Nucleus accumbens (tissue), 56 donors: ENCODE measurements at regions not wholly inside any gene's neighbourhood (a gene's known extent, or its start where the extent isn't known, plus 50 kb on each side); places are given as distances from the start of the nearest gene placed in this dataset.

Experiments used
- DNase-seq, 56 donors: peaks; one replicate each; lab custom pipeline; 2025; lab: John Stamatoyannopoulos, UW

GRCh38 chr3:72258361-72259141 lies 473.6 kb upstream of the PROK2 start:
- DNase-seq: peak in 5 of 56 donors; percentile 13 to 38 (median 16)

DNA sequence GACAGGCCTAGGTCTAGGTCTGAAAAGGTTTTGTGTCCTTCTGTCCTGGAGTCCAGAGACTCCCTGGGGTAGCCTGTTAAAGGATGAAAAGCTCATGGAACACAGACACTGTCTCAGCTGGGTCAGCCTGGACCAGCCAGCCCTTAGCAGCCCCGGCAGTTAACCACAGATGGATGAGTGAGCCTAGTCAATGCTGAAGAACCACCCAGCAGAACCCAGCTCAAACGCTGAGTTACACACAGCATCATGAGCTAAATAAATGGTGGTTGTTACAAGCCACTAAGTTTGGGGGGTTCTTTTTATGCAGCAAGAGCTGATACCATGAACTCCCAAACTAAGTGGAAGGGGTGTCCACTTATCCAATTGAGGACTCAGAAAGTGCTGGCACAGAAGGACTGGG lies 472.8 kb upstream of the PROK2 start:
- DNase-seq: no peak

GRCh38 chr3:72257203-72257602 lies 472.3 kb upstream of the PROK2 start:
- no peak for DNase-seq

DNA sequence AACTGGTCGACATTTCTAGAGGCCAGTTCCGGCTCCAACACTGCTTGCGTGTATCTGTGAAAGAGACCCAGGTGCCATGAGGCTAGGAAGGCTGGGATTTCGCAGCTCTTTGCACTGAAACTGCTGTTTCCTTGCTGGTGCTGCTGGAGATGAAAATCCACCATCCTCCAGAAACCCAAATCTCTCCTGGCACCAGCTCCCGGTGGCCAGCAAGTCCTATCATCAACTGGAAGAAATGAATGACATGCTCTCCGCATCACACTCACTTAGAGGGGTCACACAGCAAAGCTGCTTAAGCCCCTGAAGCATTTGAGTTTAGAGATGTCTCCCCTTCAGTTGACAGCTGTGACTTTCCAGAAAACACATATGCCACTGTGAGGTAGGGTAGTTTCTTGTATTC lies 471.8 kb upstream of the PROK2 start:
- DNase-seq: peak in 1 of 56 donors; percentile 51

GRCh38 chr3:72255791-72256559 lies 471.0 kb upstream of the PROK2 start:
- peak in 38 of 56 donors; percentile 12 to 71 (median 43) for DNase-seq

DNA sequence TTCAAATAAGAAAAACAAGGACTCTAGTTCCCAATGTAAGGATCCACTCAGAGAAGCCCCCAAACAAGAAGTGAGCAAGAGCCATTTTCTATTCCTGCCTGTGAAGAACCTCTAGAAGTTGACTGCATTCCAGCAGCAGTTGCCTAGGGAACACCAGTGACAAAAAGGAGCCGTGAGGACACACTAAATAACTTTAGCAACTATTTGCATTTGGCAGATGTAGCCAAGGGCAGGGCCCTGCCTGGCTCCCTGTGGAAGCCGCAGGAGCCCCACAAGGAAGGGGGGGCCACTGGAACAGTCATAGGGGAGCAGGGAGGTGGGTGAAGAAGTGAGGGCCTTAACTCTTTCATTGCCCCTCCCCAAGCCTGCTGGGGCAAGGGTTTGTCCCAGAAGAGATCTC lies 470.2 kb upstream of the PROK2 start:
- DNase-seq: peak in 3 of 56 donors; percentile 3 to 22 (median 16)

DNA sequence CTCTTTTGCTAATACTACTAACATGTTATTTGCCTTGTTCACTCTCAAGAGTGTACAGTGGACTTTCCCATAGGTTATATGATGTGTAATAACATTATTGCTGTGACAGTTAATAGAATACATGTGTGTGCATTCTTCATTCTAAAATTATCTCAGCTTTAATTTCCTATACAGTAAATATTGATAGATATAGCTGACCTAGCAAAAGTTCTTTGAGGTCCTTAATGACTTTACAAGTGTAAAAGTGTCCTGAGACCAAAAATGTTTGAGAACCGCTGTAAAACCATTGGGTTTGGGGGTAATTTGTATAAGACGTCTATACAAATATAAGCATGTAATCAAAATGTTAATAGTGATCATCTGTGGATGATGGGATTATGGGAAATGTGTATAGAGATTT lies 469.5 kb upstream of the PROK2 start:
- DNase-seq: no peak

DNA sequence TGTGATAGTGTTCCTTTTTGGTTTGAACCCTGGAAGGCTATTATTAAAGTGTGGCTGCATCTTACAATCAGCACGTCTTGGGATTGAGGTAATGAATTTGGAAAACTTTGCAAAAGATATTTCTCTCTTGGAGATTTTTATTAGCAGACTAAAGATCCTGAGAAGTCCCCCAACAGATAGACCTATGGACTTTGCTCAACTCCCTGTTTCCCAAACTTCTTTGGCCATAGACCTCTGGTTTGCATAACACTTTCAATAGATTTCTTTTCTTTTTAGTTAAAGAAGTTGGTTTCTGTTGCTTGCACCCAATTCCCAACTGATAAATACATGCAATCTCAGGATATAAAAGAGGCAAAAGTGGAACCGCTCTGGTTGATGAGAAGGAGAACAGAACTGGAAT lies 465.8 kb upstream of the PROK2 start:
- DNase-seq: no peak

- no peak for DNase-seq
Observed at GRCh38 chr3:72248869-72249268, 463.9 kb upstream of the PROK2 start.

DNA sequence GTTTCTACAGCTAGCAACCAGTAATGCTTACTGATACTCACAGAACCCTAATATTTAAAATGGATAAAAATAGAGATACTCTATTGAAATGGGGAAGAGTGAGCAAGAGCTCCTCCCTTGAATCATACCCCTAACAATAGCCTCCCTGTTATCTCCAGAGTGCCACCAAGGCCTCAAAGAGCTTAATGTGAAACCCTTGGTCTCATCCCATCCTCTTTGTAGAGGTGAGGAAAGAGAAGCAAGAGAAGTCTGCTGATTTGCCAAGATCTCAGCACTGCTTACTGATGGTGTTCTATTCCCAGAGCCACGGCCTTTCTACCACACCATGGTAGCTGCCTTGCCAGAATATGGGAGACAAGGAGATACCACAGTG lies 463.4 kb upstream of the PROK2 start:
- no peak for DNase-seq

- DNase-seq: peak in 45 of 56 donors; percentile 11 to 84 (median 47)
Observed at GRCh38 chr3:72247645-72248388, 462.9 kb upstream of the PROK2 start.

- peak in 2 of 56 donors; percentile 37 to 66 for DNase-seq
Observed at GRCh38 chr3:72247126-72247525, 462.2 kb upstream of the PROK2 start.

GRCh38 chr3:72246685-72247084 lies 461.7 kb upstream of the PROK2 start:
- DNase-seq: peak in 49 of 56 donors; percentile 19 to 83 (median 68)

- peak in 37 of 56 donors; percentile 14 to 76 (median 44) for DNase-seq
Observed at GRCh38 chr3:72245183-72245811, 460.3 kb upstream of the PROK2 start.

DNA sequence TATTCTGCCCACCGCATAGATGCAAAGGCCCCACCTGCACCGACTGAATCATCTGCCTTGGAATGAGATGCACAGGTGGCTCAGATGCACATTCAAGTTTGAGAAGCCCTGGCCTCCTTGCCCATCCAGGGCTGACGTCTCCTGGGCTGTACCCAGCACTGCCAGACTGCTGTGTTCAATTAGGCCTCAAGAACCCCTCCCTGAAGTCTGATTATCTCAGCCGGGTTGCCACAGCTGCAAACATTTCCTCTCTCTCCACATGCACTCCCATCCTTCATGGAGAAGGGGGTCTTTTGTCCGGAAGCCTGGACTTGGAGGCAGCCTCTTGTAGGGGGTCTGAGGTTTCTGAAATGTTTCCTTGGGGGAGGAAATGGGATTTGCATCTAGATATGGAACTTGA lies 459.4 kb upstream of the PROK2 start:
- no peak for DNase-seq

GRCh38 chr3:72242326-72242725 lies 457.4 kb upstream of the PROK2 start:
- peak in 27 of 56 donors; percentile 16 to 65 (median 39) for DNase-seq

DNA sequence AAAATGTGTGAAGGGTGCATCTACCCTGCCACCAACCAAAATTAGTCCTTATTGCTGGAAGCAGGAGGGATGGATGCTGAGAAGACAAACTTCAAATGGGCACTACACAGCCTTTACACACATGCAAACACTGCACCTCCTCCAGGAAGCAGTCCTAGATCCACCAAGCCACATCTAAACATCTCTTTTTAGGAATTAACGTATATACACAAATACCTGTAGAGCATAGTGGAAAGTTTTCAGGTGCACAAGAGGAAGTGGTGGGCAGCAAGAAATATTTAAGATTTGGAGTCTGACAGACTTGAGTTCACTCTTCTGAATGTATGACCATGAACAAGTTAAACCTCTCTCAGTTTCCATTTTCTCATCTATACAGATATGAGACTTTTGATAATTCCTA lies 456.6 kb upstream of the PROK2 start:
- DNase-seq: no peak

GRCh38 chr3:72240531-72240930 lies 455.6 kb upstream of the PROK2 start:
- DNase-seq: no peak

DNA sequence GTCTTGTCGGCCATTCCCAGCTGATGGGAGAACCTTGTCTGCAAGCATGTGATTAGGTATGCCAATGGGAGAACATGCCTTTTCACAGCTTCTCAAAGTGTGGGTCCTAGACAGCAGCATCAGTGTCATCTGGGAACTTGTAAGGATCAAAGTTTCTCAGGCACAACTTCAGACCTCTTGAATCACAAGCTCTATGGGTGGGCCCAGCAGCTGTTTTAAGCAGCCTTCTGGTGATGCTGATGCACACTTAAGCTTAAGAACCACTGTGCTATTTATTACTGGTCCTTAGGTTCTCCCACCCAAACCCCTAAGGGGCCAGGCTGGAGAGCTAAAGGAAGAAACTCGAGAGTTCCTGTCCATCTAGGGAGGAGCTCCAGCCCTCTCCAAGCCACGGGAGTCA lies 453.9 kb upstream of the PROK2 start:
- DNase-seq: no peak

GRCh38 chr3:72238010-72238691 lies 453.2 kb upstream of the PROK2 start:
- peak in 1 of 56 donors; percentile 11 for DNase-seq
